WTC11 (cell line): ENCODE measurements at regions not wholly inside any gene's neighbourhood (a gene's known extent, or its start where the extent isn't known, plus 50 kb on each side); places are given as distances from the start of the nearest gene placed in this dataset.

Source experiments
- ATAC-seq: fragments of 200-7000 bp; cut with Tn5 transposase; 2 replicates; pipeline ENCODE4 v1.10.0; 2021; ENCODE audit warnings: mild to moderate bottlenecking, moderate library complexity
- CTCF ChIA-PET: fragments of 300-600 bp; sonication (Branson Sonifier 250); formaldehyde crosslinking; loops from one replicate; lab custom pipeline; 2021; ENCODE audit warnings: antibody characterized with exemption; lab: Charles Lee
- POLR2A ChIA-PET: fragments of 350-600 bp; sonication (Branson Sonifier 250); formaldehyde crosslinking; loops from one replicate; lab custom pipeline; 2021; ENCODE audit warnings: antibody characterized with exemption; lab: Charles Lee
- DNase-seq: peaks from one replicate; pipeline ENCODE4 v3.0.0; 2021; ENCODE audit warnings: low spot score
- H3K27ac Mint-ChIP-seq: 2 replicates; pipeline ENCODE4 v1.8.0; 2021; ENCODE audit warnings: mixed read lengths
- H3K27me3 Mint-ChIP-seq: 2 replicates; pipeline ENCODE4 v1.8.0; 2021; ENCODE audit warnings: low read depth, mild to moderate bottlenecking, moderate library complexity, mixed read lengths
- H3K36me3 Mint-ChIP-seq: 2 replicates; pipeline ENCODE4 v1.8.0; 2021; ENCODE audit warnings: mixed read lengths
- H3K4me1 Mint-ChIP-seq: 2 replicates; pipeline ENCODE4 v1.8.0; 2022; ENCODE audit warnings: mixed read lengths
- H3K4me3 Mint-ChIP-seq: 2 replicates; pipeline ENCODE4 v1.8.0; 2021; ENCODE audit warnings: mild to moderate bottlenecking, moderate library complexity, mixed read lengths
- H3K9me3 Mint-ChIP-seq: 2 replicates; pipeline ENCODE4 v1.8.0; 2021; ENCODE audit warnings: mixed read lengths
- AR ChIP-seq: fragments of 250-450 bp; sonication (Bioruptor Pico); IDR thresholded peaks from 2 replicates; pipeline ENCODE4 v1.9.0; 2021; ENCODE audit warnings: mild to moderate bottlenecking
- ATF2 ChIP-seq: sonication (generic); formaldehyde crosslinking; IDR thresholded peaks from 2 replicates; pipeline ENCODE4 v1.8.1; 2022; ENCODE audit warnings: low read depth, missing genetic modification reagents, borderline replicate concordance
- CDX4 ChIP-seq: fragments of 250-450 bp; sonication (Bioruptor Pico); IDR thresholded peaks from 2 replicates; pipeline ENCODE4 v1.9.0; 2021; ENCODE audit warnings: moderate library complexity, mild to moderate bottlenecking, inconsistent platforms, borderline replicate concordance
- KAT7 ChIP-seq: sonication (generic); formaldehyde crosslinking; IDR thresholded peaks from 2 replicates; pipeline ENCODE4 v1.8.1; 2023; ENCODE audit warnings: missing genetic modification reagents, mild to moderate bottlenecking, borderline replicate concordance
- MXD4 ChIP-seq: fragments of 250-450 bp; sonication (Bioruptor Pico); IDR thresholded peaks from 2 replicates; pipeline ENCODE4 v1.8.0; 2021; ENCODE audit warnings: mild to moderate bottlenecking, moderate library complexity, borderline replicate concordance
- NR2C2 ChIP-seq: sonication (generic); formaldehyde crosslinking; IDR thresholded peaks from 2 replicates; pipeline ENCODE4 v1.8.0; 2022; ENCODE audit warnings: mild to moderate bottlenecking, missing genetic modification reagents
- RORB ChIP-seq: fragments of 250-450 bp; sonication (Bioruptor Pico); IDR thresholded peaks from 2 replicates; pipeline ENCODE4 v1.9.0; 2021; ENCODE audit warnings: mild to moderate bottlenecking
- TEAD1 ChIP-seq: sonication (generic); formaldehyde crosslinking; IDR thresholded peaks from 2 replicates; pipeline ENCODE4 v1.8.0; 2022; ENCODE audit warnings: mild to moderate bottlenecking, missing genetic modification reagents
- TEAD4 ChIP-seq: sonication (generic); formaldehyde crosslinking; IDR thresholded peaks from 2 replicates; pipeline ENCODE4 v1.8.0; 2022; ENCODE audit warnings: mild to moderate bottlenecking, missing genetic modification reagents
- TP53 ChIP-seq: sonication (generic); formaldehyde crosslinking; IDR thresholded peaks from 2 replicates; pipeline ENCODE4 v1.8.1; 2023; ENCODE audit warnings: mild to moderate bottlenecking, missing genetic modification reagents
- ZMAT4 ChIP-seq: fragments of 250-450 bp; sonication (Bioruptor Pico); IDR thresholded peaks from 2 replicates; pipeline ENCODE4 v1.9.0; 2021; ENCODE audit warnings: mild to moderate bottlenecking
- TF ChIP-seq, protein P1 (sequence below): sonication (generic); formaldehyde crosslinking; IDR thresholded peaks from 2 replicates; pipeline ENCODE4 v1.8.1; 2023; ENCODE audit warnings: mild to moderate bottlenecking, missing genetic modification reagents
- TF ChIP-seq, protein P2 (sequence below): fragments of 250-450 bp; sonication (Bioruptor Pico); conservative IDR thresholded peaks from 2 replicates; pipeline ENCODE4 v1.9.0; 2021; ENCODE audit warnings: mild to moderate bottlenecking
- TF ChIP-seq, protein P3 (sequence below): sonication (generic); formaldehyde crosslinking; IDR thresholded peaks from 2 replicates; pipeline ENCODE4 v1.8.1; 2023; ENCODE audit warnings: mild to moderate bottlenecking, missing genetic modification reagents, borderline replicate concordance

- TF ChIP-seq CDX4 (CRISPR knock-in tag), result no peak
- no peak for TF ChIP-seq NR2C2 (CRISPR knock-in tag)
- TF ChIP-seq AR (CRISPR knock-in tag), result no peak
- TF ChIP-seq RORB (CRISPR knock-in tag), result no peak
- TF ChIP-seq, protein P1, sequence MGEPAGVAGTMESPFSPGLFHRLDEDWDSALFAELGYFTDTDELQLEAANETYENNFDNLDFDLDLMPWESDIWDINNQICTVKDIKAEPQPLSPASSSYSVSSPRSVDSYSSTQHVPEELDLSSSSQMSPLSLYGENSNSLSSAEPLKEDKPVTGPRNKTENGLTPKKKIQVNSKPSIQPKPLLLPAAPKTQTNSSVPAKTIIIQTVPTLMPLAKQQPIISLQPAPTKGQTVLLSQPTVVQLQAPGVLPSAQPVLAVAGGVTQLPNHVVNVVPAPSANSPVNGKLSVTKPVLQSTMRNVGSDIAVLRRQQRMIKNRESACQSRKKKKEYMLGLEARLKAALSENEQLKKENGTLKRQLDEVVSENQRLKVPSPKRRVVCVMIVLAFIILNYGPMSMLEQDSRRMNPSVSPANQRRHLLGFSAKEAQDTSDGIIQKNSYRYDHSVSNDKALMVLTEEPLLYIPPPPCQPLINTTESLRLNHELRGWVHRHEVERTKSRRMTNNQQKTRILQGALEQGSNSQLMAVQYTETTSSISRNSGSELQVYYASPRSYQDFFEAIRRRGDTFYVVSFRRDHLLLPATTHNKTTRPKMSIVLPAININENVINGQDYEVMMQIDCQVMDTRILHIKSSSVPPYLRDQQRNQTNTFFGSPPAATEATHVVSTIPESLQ (CRISPR knock-in tag), result no peak
- TF ChIP-seq TP53 (CRISPR knock-in tag), result no peak
- TF ChIP-seq ZMAT4 (CRISPR knock-in tag), result no peak
- TF ChIP-seq TEAD1 (CRISPR knock-in tag), result no peak
- TF ChIP-seq, all 79 proteins: peak for 0
Measured at GRCh38 chr6:48747040-48747439, 636.0 kb upstream of the PTCHD4 start (continued).

- Mint-ChIP-seq H3K9me3 (peaks cover 16% of the 10 kb centered on the region; the same call in 1 of the 2 replicates), H3K27ac (no peak overlapping the region), H3K4me3 (no peak overlapping the region), H3K27me3 (no peaks in the 10 kb centered on the region), H3K36me3 (no peaks in the 10 kb centered on the region), H3K4me1 (peaks cover 5% of the 10 kb centered on the region; the same call in 1 of the 2 replicates)
- POLR2A ChIA-PET, result no interaction called here
- CTCF ChIA-PET, result no interaction called here
- DNase-seq, result no peak
- TF ChIP-seq, protein P2, sequence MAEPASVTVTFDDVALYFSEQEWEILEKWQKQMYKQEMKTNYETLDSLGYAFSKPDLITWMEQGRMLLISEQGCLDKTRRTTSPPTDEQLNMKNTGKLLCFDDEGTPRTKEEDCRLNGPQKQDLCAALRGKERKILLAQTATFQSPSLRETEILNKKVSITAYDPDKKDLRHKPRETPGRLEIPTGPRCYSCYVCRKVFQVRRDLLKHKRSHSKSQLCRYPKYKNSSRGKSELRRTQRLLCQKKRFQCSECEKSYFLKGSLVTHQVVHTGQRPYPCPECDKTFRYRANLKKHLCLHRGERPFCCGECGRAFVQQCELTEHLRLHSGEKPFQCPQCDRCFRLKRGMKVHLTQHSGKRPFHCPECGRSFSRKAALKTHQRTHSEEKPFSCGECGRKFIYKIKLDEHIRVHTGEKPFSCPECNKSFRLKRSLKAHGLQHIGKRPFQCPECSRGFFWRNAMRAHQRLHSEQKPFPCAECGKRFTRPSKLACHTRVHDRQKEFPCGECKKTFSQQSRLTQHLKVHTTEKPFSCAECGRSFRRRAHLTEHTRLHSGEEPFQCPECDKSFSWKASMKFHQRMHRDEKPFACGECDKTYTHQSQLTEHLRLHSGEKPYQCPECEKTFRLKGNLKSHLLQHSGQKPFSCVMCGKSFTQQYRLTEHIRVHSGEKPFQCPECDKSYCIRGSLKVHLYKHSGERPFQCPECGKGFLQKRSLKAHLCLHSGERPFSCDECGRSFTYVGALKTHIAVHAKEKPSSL (CRISPR knock-in tag), result no peak
- TF ChIP-seq ATF2 (CRISPR knock-in tag) (no peak), KAT7 (CRISPR knock-in tag) (no peak)
- TF ChIP-seq, all 79 proteins: peak for 0
- no peak for ATAC-seq
Measured at GRCh38 chr6:48744948-48745347, 634.0 kb upstream of the PTCHD4 start.

DNA sequence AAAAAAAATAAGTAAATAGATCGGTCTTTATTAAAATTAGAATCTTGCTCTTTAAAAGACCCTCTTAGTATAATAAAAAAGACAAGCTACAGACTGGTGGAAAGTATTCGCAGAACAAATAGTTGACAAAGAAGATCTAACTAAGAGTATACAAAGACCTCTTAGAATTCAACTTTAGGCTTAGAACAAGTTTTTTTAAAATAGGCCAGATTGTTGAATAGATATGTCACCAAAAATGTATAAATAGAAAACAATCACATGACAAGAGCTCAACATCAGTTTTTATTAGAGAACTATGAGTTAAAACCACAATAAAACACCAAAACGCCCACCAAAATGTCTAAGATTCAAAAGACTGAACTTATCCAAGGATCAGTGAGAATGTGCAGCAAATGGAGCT is 632.7 kb upstream of the PTCHD4 start:
- POLR2A ChIA-PET, result no interaction called here

More for the DNA sequence above, 632.7 kb upstream of the PTCHD4 start:
- no peaks in the 10 kb centered on the region for H3K27me3 Mint-ChIP-seq
- TF ChIP-seq MXD4, result no peak
- no peak for TF ChIP-seq TEAD4 (CRISPR knock-in tag)
- TF ChIP-seq, protein P3, sequence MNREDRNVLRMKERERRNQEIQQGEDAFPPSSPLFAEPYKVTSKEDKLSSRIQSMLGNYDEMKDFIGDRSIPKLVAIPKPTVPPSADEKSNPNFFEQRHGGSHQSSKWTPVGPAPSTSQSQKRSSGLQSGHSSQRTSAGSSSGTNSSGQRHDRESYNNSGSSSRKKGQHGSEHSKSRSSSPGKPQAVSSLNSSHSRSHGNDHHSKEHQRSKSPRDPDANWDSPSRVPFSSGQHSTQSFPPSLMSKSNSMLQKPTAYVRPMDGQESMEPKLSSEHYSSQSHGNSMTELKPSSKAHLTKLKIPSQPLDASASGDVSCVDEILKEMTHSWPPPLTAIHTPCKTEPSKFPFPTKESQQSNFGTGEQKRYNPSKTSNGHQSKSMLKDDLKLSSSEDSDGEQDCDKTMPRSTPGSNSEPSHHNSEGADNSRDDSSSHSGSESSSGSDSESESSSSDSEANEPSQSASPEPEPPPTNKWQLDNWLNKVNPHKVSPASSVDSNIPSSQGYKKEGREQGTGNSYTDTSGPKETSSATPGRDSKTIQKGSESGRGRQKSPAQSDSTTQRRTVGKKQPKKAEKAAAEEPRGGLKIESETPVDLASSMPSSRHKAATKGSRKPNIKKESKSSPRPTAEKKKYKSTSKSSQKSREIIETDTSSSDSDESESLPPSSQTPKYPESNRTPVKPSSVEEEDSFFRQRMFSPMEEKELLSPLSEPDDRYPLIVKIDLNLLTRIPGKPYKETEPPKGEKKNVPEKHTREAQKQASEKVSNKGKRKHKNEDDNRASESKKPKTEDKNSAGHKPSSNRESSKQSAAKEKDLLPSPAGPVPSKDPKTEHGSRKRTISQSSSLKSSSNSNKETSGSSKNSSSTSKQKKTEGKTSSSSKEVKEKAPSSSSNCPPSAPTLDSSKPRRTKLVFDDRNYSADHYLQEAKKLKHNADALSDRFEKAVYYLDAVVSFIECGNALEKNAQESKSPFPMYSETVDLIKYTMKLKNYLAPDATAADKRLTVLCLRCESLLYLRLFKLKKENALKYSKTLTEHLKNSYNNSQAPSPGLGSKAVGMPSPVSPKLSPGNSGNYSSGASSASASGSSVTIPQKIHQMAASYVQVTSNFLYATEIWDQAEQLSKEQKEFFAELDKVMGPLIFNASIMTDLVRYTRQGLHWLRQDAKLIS (CRISPR knock-in tag), result no peak
- ATAC-seq, result no peak
- 0 out of 2 replicates have a peak, but pooled peaks cover under 1% of the 10 kb centered on the region for H3K4me1 Mint-ChIP-seq
- peaks cover 16% of the 10 kb centered on the region; the same call in 1 of the 2 replicates for H3K9me3 Mint-ChIP-seq
- H3K4me3 Mint-ChIP-seq, result no peak overlapping the region
- no peaks in the 10 kb centered on the region for H3K36me3 Mint-ChIP-seq
- H3K27ac Mint-ChIP-seq, result no peak overlapping the region
- CTCF ChIA-PET, result no interaction called here
- DNase-seq, result no peak
